Ectodermal cell (in vitro differentiated cells): ENCODE measurements at regions not wholly inside any gene's neighbourhood (a gene's known extent, or its start where the extent isn't known, plus 50 kb on each side); places are given as distances from the start of the nearest gene placed in this dataset.

Experiments used
- H3K27ac ChIP-seq: 2 replicates; pipeline ENCODE4 v1.7.0; 2013; ENCODE audit warnings: mild to moderate bottlenecking, low read depth, low read length; ENCODE audit not compliant: insufficient read depth, poor library complexity, severe bottlenecking
- H3K27me3 ChIP-seq: 2 replicates; pipeline ENCODE4 v1.7.0; 2013; ENCODE audit warnings: mild to moderate bottlenecking, low read length; ENCODE audit not compliant: insufficient read depth, control insufficient read depth, poor library complexity, severe bottlenecking
- H3K36me3 ChIP-seq: one replicate; pipeline ENCODE4 v1.7.0; 2013; ENCODE audit warnings: low read length; ENCODE audit not compliant: control insufficient read depth, insufficient read depth
- H3K4me1 ChIP-seq: one replicate; pipeline ENCODE4 v1.7.0; 2013; ENCODE audit warnings: low read length; ENCODE audit not compliant: control insufficient read depth, insufficient read depth
- H3K4me3 ChIP-seq: 2 replicates; pipeline ENCODE4 v1.7.0; 2013; ENCODE audit warnings: low read depth, low read length, control low read depth; ENCODE audit not compliant: insufficient read depth
- H3K9me3 ChIP-seq: 2 replicates; pipeline ENCODE4 v1.7.0; 2013; ENCODE audit warnings: mild to moderate bottlenecking, low read length, moderate library complexity; ENCODE audit not compliant: control insufficient read depth
- WGBS, 2 experiments: methylation state at CpG; one replicate each; pipeline ENCODE4 v1.1.7; 2013; ENCODE audit warnings: missing lambda C conversion rate in 2 of 2; 5-methylcytosine and 5-hydroxymethylcytosine counted together

GRCh38 chr7:156549636-156550035 is 90.9 kb upstream of the RNF32 start:
- WGBS, 2 experiments: 95 to 96% methylated on average over 9 of the region's 9 CpGs
- Histone ChIP-seq H3K27me3 (no peaks in the 10 kb centered on the region), H3K27ac (no peak overlapping the region), H3K4me1 (no peaks in the 10 kb centered on the region), H3K36me3 (no peaks in the 10 kb centered on the region), H3K4me3 (no peak overlapping the region), H3K9me3 (no peaks in the 10 kb centered on the region)

GRCh38 chr7:156547884-156548561 is 92.6 kb upstream of the RNF32 start:
- Histone ChIP-seq H3K4me1 (no peaks in the 10 kb centered on the region), H3K27ac (no peak overlapping the region), H3K4me3 (no peak overlapping the region), H3K36me3 (no peaks in the 10 kb centered on the region), H3K9me3 (no peaks in the 10 kb centered on the region), H3K27me3 (no peaks in the 10 kb centered on the region)
- WGBS, 2 experiments: 75 to 76% methylated on average over 20 of the region's 20 CpGs

GRCh38 chr7:156545979-156546378 is 94.6 kb upstream of the RNF32 start:
- Histone ChIP-seq H3K27ac (peak overlapping the region; percentile 16), H3K4me3 (no peak overlapping the region)

GRCh38 chr7:156544919-156545715 is 95.5 kb upstream of the RNF32 start:
- H3K4me3 ChIP-seq: no peak overlapping the region
- WGBS, 2 experiments: 93 to 94% methylated on average over 11 of the region's 11 CpGs
- H3K36me3 ChIP-seq: no peaks in the 10 kb centered on the region
- H3K9me3 ChIP-seq: no peaks in the 10 kb centered on the region
- H3K27me3 ChIP-seq: no peaks in the 10 kb centered on the region
- H3K27ac ChIP-seq: no peak overlapping the region
- no peaks in the 10 kb centered on the region for H3K4me1 ChIP-seq

More at GRCh38 chr7:156545979-156546378, 94.6 kb upstream of the RNF32 start:
- Histone ChIP-seq H3K4me1 (no peaks in the 10 kb centered on the region), H3K27me3 (no peaks in the 10 kb centered on the region), H3K9me3 (no peaks in the 10 kb centered on the region), H3K36me3 (no peaks in the 10 kb centered on the region)
- WGBS, 2 experiments: 61 to 62% methylated on average over 9 of the region's 9 CpGs

- Histone ChIP-seq H3K27me3 (no peaks in the 10 kb centered on the region), H3K36me3 (no peaks in the 10 kb centered on the region), H3K9me3 (no peaks in the 10 kb centered on the region), H3K27ac (no peak overlapping the region), H3K4me3 (no peak overlapping the region), H3K4me1 (no peaks in the 10 kb centered on the region)
- WGBS, 2 experiments: 92 to 93% methylated on average over 33 of the region's 33 CpGs
These were observed 96.6 kb upstream of the RNF32 start for GRCh38 chr7:156543699-156544598.

- H3K27ac ChIP-seq: no peak overlapping the region
- no peaks in the 10 kb centered on the region for H3K9me3 ChIP-seq
- no peaks in the 10 kb centered on the region for H3K27me3 ChIP-seq
- 89 to 94% methylated on average over 7 of the region's 7 CpGs for WGBS, 2 experiments
- no peak overlapping the region for H3K4me3 ChIP-seq
- H3K36me3 ChIP-seq: no peaks in the 10 kb centered on the region
- no peaks in the 10 kb centered on the region for H3K4me1 ChIP-seq
These were observed 99.9 kb upstream of the RNF32 start for GRCh38 chr7:156540619-156541165.

- Histone ChIP-seq H3K36me3 (no peaks in the 10 kb centered on the region), H3K4me1 (no peaks in the 10 kb centered on the region), H3K9me3 (no peaks in the 10 kb centered on the region), H3K4me3 (no peak overlapping the region), H3K27me3 (no peaks in the 10 kb centered on the region), H3K27ac (no peak overlapping the region)
- WGBS, 2 experiments: 77 to 83% methylated on average over 12 of the region's 12 CpGs
These were observed 100.6 kb upstream of the RNF32 start for GRCh38 chr7:156539999-156540398.

GRCh38 chr7:156537006-156537405 is 103.6 kb upstream of the RNF32 start:
- H3K4me1 ChIP-seq: no peaks in the 10 kb centered on the region
- H3K4me3 ChIP-seq: no peak overlapping the region
- no peaks in the 10 kb centered on the region for H3K36me3 ChIP-seq
- 86 to 93% methylated on average over 4 to 5 of the region's 5 CpGs for WGBS, 2 experiments
- no peaks in the 10 kb centered on the region for H3K9me3 ChIP-seq
- H3K27me3 ChIP-seq: no peaks in the 10 kb centered on the region
- H3K27ac ChIP-seq: no peak overlapping the region

- Histone ChIP-seq H3K9me3 (no peaks in the 10 kb centered on the region), H3K4me3 (no peak overlapping the region), H3K4me1 (no peaks in the 10 kb centered on the region), H3K27ac (no peak overlapping the region), H3K27me3 (no peaks in the 10 kb centered on the region), H3K36me3 (no peaks in the 10 kb centered on the region)
- 89 to 90% methylated on average over 9 of the region's 9 CpGs for WGBS, 2 experiments
These were observed 105.6 kb upstream of the RNF32 start for GRCh38 chr7:156534925-156535324.
